Fibroblast of pulmonary artery (primary cell): ENCODE measurements at regions not wholly inside any gene's neighbourhood (a gene's known extent, or its start where the extent isn't known, plus 50 kb on each side); places are given as distances from the start of the nearest gene placed in this dataset.
"Not testable (repeated sequence)": the region's sequence is repeated elsewhere in the genome, so short reads cannot be mapped to it uniquely, and the experiment has no call there.

Source experiments
- DNase-seq: peaks from one replicate; pipeline ENCODE4 v3.0.0-alpha.2; 2010; ENCODE audit warnings: low read depth
- H3K4me3 ChIP-seq: replicated peaks from 2 replicates; pipeline ENCODE4 v1.5.1; 2011; ENCODE audit warnings: low read depth, mild to moderate bottlenecking, control low read depth, low read length, moderate library complexity
- TF ChIP-seq, protein P1 (sequence below): IDR thresholded peaks from 2 replicates; pipeline ENCODE4 v1.5.1; 2011; ENCODE audit warnings: mild to moderate bottlenecking, control low read depth, low read length, inconsistent platforms; ENCODE audit errors: missing control alignments

GRCh38 chr6:78259935-78260334, 607.1 kb downstream of the MEI4 start:
- TF ChIP-seq, protein P1, sequence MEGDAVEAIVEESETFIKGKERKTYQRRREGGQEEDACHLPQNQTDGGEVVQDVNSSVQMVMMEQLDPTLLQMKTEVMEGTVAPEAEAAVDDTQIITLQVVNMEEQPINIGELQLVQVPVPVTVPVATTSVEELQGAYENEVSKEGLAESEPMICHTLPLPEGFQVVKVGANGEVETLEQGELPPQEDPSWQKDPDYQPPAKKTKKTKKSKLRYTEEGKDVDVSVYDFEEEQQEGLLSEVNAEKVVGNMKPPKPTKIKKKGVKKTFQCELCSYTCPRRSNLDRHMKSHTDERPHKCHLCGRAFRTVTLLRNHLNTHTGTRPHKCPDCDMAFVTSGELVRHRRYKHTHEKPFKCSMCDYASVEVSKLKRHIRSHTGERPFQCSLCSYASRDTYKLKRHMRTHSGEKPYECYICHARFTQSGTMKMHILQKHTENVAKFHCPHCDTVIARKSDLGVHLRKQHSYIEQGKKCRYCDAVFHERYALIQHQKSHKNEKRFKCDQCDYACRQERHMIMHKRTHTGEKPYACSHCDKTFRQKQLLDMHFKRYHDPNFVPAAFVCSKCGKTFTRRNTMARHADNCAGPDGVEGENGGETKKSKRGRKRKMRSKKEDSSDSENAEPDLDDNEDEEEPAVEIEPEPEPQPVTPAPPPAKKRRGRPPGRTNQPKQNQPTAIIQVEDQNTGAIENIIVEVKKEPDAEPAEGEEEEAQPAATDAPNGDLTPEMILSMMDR: no peak
- H3K4me3 ChIP-seq: no peak overlapping the region
- no peak for DNase-seq

- DNase-seq, H3K4me3 ChIP-seq: not testable (repeated sequence)
These were observed 606.9 kb upstream of the IRAK1BP1 start for GRCh38 chr6:78260427-78260826.

DNA sequence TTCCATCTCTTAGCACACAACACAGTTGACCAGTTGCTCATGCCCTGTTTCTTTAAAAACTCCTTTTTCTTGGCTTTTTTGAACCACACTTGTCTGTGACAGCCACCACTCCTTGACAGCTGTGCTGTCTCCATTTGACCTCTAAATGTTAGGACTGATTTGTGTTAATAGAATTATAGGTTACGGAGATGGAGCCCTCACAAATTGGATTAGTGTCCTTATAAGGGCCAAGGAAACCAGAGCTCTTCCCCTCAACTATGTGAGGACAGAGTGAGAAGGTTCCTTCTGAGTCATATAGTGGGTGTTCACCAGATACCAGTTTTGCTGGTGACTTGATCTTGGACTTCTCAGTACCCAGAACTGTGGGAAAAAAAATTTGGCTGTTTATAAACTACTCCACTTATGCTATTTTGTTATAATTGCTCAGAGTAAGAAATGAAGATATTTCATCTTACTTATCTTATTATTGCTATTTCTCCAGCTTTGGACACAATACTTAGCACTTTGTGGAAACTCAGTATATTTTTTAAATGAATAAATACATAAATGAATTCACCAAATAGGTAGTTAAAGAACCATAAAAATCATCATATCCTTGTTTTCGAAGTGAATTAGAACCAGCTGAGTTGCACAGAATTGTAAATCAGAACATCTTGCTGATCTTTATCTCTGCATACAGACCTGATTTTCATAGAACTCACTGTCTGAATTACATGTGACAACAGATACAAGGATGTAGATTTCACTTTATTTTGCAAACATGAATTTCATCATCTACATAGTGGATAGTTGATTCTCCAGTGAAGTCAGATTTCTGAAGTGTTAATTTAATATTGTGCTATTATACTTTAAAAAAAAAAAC, 598.5 kb upstream of the IRAK1BP1 start:
- H3K4me3 ChIP-seq: no peak overlapping the region
- TF ChIP-seq, protein P1: no peak
- DNase-seq: no peak

DNA sequence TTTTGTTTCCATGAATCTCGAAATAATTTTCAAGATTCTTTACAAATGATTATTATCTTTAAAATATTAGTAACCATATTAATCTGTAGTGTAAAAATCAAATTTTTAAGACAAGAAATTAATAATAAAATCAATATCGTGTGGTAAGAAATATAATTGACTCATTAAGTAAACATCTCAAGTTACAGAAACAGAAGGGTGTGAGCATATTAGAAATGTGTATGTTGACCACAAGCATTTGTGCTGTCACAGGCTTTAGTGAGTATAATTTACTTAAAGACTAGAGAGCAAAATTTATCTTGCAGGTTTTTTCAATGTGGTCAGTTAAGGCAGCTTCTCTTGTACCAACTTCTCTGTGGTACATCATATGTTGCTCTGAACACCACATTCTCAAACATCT, 566.5 kb upstream of the IRAK1BP1 start:
- no peak for DNase-seq
- no peak overlapping the region for H3K4me3 ChIP-seq
- TF ChIP-seq, protein P1: no peak

GRCh38 chr6:78302411-78302810, 564.9 kb upstream of the IRAK1BP1 start:
- no peak overlapping the region for H3K4me3 ChIP-seq
- TF ChIP-seq, protein P1: no peak
- DNase-seq: no peak

- TF ChIP-seq, protein P1: no peak
- no peak for DNase-seq
- no peak overlapping the region for H3K4me3 ChIP-seq
These were observed 559.3 kb upstream of the IRAK1BP1 start for GRCh38 chr6:78308025-78308424.

- DNase-seq: no peak
- TF ChIP-seq, protein P1: no peak
These were observed 545.1 kb upstream of the IRAK1BP1 start for GRCh38 chr6:78322068-78322845.

More at GRCh38 chr6:78322068-78322845, 545.1 kb upstream of the IRAK1BP1 start:
- no peak overlapping the region for H3K4me3 ChIP-seq
